HG02970 (cell line): ENCODE measurements at regions not wholly inside any gene's neighbourhood (a gene's known extent, or its start where the extent isn't known, plus 50 kb on each side); places are given as distances from the start of the nearest gene placed in this dataset.
"Not testable (repeated sequence)": the region's sequence is repeated elsewhere in the genome, so short reads cannot be mapped to it uniquely, and the experiment has no call there.

Experiments
- ATAC-seq: cut with Tn5 transposase; IDR thresholded peaks from one replicate; pipeline ENCODE4 v1.9.1; 2021; ENCODE audit warnings: mild to moderate bottlenecking, moderate library complexity, moderate number of reproducible peaks; ENCODE audit not compliant: unreplicated experiment, low FRiP score

DNA sequence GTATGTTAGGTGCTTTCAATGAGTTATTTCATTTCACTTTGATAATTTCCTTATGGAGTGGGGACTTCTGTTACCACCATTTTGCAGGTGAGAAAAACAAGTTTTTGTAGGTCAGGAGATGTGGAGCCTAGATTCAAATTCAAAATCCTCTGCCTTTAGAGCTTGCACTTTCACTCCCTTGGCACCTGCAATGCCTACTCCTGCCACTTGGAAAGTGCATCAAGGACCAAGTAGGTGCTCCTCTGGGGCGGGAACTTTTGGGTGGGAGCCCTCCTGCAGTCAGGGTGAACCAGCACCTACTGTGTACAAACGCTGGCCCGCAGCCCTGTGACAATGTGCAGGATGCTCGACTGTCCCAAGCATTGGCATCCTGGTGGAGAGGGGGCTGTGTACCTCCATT lies 199.0 kb downstream of the EMX2 start:
- ATAC-seq = no peak

- no peak for ATAC-seq
These were observed 201.0 kb downstream of the EMX2 start for GRCh38 chr10:117743509-117743908.

DNA sequence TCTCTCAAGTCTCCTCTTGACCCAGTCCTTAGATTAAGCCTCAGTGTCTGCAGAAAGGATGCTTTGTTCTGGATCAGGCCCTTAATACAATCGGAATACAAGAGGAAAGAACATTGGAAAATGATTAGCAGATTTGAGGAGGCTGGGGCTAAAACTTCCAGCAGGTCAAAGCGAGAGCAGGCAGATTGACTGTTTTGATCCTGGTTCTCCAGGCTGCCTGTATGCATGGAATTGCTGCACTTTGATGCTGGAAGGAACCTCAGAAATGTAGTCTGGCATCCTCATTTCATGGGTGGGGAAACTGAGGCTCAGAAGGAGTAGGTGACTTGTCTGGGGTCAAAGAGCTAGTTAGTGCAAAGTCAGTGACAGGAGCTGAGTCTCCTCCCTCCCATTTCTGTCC lies 202.8 kb downstream of the EMX2 start:
- no peak for ATAC-seq

- no peak for ATAC-seq
These were observed 204.2 kb downstream of the EMX2 start for GRCh38 chr10:117746541-117747448.

DNA sequence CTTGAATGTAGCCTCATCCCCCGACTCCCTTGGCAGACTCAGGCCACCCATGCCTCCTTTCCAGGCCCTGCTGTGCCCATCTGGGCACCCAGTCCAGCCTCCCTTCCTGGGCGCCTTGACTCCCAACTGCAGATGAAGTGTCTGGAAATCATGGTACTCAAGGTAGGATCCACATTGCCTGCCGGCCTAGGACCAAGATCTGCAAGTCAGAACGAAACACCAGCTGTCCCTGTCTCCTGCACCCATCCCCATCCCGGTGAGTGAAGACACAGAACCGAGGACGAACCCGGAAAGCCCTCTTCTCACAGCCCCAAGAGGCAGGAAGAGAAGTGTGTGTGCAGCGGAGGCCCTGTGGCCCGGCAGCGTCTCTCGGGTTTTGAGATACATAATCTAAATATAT lies 205.1 kb downstream of the EMX2 start:
- ATAC-seq = no peak

GRCh38 chr10:117748058-117748457 lies 205.5 kb downstream of the EMX2 start:
- no peak for ATAC-seq

DNA sequence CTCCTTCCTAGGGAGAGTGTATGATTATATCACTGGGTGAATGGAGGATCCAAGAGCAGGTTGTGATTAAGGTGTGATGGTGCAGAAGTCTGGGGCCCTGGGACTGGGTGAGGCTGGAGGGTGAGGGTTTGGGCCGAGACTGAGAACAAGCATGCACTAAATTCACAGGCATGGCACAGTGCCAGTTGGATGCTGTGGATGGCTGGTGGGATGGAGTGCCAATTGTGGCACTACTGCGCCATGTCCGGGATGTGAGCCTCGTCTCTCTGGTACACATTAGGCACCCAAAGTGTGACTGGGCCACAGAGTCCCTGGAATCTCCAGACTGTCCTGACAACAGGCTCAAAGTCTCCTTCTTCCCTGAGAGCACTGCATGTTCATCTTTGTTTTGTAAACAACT lies 208.1 kb downstream of the EMX2 start:
- no peak for ATAC-seq

DNA sequence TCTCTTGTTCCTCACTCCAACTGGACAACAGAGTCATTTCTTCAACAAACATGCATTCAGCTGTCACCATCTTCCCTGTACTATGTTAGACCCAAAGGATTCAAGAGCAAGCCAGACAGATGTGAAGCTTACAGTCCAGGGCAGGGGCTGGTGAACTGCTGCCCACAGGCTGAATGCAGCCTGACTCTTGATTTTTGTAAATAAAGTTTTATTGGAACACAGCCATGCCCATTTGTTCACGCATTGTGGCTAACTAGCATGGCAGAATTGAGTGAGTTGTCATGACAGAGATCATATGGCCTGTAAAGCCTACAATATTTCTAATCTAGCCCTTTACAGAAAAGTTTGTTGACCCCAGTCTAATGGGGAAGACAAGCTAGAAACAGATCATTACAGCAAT lies 208.7 kb downstream of the EMX2 start:
- no peak for ATAC-seq

- no peak for ATAC-seq
These were observed 209.6 kb downstream of the EMX2 start for GRCh38 chr10:117752103-117752502.

GRCh38 chr10:117754770-117755658 lies 212.5 kb downstream of the EMX2 start:
- ATAC-seq = no peak

DNA sequence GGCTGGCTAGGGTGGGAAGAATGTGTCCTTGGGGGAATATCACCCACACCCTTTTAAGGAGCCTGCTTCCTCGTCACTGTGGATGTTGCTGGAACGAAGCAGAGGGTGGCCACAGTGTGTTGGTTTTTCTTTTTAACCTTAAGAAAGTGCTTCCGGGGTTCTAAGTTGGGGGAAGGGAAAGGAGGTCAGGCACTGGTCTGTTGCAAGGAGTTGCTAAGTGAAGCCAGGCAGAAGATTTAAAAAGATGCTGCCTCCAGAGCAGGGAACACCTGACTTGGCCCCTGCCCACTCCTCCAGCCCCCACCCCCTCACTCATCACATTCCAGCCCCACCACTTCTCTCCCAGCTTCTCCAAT lies 213.1 kb downstream of the EMX2 start:
- no peak for ATAC-seq

GRCh38 chr10:117757086-117757720 lies 214.7 kb downstream of the EMX2 start:
- no peak for ATAC-seq

GRCh38 chr10:117759266-117759665 lies 216.7 kb downstream of the EMX2 start:
- ATAC-seq = no peak

DNA sequence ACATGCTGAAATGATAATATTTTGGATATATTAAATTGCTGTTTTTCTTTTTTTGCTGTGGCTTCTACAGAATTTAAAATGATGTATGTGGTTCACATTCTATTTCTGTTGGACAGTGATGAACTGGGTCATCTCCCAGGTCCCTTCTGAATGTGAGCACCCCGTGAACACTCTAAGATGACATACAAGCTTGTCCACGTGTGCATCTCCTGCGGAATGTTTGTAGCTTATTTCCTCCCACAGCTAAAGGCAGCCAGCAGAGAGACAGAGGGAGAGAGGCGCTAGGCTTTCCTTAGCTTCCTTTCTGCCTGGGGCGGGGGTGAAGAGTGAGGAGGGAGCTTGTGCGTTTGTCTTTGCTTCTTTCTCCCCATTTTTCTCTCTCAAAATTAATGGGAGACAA lies 219.1 kb downstream of the EMX2 start:
- no peak for ATAC-seq

DNA sequence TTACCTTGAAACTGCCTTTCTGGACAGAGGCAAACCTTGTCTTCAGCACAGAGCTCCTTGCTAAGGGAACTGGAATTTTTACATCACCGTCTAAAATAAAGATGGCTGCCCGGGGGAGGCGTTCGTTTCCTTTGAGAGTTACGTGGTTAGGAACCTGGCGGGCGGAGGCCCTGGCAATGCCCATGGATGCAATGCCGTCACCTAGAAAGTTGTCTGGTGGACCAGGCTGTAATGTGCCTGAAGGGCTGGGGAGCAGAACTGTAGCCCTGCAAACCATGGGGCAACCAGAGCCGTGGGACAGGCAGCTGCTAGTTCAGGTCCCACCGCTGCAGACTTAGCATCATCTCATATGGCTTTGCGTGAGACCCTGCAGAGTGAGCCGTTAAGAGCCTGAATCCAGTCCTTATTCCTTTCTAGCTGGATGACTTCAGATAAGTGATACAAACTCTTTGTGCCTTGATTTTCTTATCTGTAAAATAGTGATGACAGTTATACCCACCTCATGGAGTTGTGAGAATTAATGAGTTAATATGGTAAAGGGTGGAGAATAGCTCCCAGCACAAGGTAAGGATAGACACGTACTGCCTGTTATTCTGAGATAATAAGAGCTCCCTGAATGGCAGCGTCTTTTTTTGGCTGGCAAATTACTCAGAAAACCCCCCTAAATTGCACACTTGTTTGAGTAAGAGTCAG lies 219.7 kb downstream of the EMX2 start:
- ATAC-seq = no peak

DNA sequence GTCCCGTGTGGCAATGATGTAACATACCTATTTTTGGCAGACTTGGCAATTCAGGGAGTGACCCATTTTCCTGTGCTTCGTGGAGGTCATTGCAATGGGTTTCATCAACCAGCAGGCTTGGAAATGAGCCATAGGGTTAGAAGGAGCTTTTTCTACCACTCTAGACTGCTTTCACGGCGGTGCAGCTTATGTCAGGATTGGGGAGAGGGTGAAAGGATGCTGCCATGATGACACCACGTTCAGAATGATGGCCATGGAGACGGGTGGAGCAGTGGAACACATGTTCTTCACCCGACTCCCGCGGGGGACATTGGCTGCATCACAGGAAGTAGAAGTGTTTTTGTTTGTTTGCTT lies 220.2 kb downstream of the EMX2 start:
- ATAC-seq = no peak

DNA sequence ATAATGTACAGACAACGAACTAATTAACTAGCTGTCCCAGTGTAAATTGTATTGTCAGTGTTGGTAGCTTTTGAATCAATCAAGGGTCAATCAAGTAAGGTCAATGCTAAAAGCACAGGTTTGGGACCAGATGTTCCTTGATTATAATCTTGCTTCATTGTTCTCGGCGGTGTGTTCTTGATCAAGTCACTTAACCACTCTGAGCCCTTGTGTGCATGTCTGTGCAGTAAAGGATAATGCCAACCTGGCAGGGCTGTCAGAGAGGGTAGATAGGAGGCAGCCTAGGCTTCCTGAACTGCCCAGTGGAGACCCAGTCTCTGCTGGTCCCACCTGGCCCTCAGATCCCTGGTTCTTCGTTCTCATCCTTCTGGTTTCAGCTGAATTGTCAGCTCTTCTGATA lies 221.0 kb downstream of the EMX2 start:
- no peak for ATAC-seq

DNA sequence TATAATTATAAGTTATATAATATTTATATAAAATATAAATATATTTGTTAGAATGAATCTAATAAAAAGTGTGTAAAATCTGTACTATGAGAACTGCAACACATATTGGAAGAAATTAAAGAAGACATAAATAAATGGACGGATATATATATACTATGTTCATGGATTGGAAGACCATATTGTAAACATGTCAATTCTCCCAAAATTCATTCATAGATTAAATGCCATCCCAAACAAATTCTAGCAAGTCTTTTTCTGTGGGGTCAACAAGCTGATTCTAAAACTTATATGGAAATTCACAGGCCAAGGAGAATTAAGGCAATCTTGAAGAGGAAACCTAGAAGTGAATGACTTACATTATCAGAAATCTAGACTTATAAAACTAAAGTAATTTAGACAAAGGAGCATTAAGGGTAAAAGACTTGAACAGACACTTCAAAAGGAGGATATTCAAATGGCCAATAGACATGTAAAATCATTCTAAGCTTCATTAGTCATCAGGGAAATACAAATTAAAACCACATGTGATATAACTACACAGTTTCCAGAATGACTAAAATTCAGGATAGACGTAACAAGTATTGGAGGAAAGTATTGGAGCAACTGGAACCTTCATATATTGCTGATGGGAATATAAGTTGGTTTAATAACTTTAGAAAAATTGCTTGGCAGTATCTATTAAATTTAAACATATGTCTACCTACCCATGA lies 225.9 kb downstream of the EMX2 start:
- no peak for ATAC-seq

GRCh38 chr10:117775526-117775925 lies 233.0 kb downstream of the EMX2 start:
- ATAC-seq = no peak

GRCh38 chr10:117777222-117777621 lies 234.7 kb downstream of the EMX2 start:
- not testable (repeated sequence) for ATAC-seq
